GM12878 (cell line): ENCODE measurements at regions not wholly inside any gene's neighbourhood (a gene's known extent, or its start where the extent isn't known, plus 50 kb on each side); places are given as distances from the start of the nearest gene placed in this dataset.

Experiments
- ATAC-seq: fragments of 200-7000 bp; cut with Tn5 transposase; 3 replicates; pipeline ENCODE4 v1.9.1; 2020; ENCODE audit warnings: mild to moderate bottlenecking, moderate library complexity
- BruUV-seq: library from RNA; stranded (reverse); fragments of 400-500 nt; replicated peaks from 2 replicates; lab custom pipeline; 2021; lab: Mats Ljungman, UMichigan
- CTCF ChIA-PET: fragments of 300-600 bp; sonication (Branson Sonifier 250); formaldehyde crosslinking; extraction: SDS; loops from one replicate; lab custom pipeline; 2021; ENCODE audit warnings: inconsistent platforms; lab: Yijun Ruan, JAX
- POLR2A ChIA-PET: fragments of 350-600 bp; formaldehyde crosslinking; extraction: SDS; loops from one replicate; lab custom pipeline; 2021; ENCODE audit warnings: inconsistent platforms; lab: Charles Lee
- RAD21 ChIA-PET: fragments of 300-600 bp; sonication (Branson Sonifier 250); formaldehyde crosslinking; loops from one replicate; lab custom pipeline; 2023; ENCODE audit warnings: antibody characterized with exemption; ENCODE audit not compliant: unreplicated experiment; lab: Charles Lee
- SMC1A ChIA-PET: fragments of 300-600 bp; sonication (Branson Sonifier 250); formaldehyde crosslinking; loops from one replicate; lab custom pipeline; 2023; ENCODE audit not compliant: unreplicated experiment, uncharacterized antibody; lab: Charles Lee
- DNase-seq: peaks from one replicate; pipeline ENCODE4 v3.0.0-alpha.2; 2011; ENCODE audit warnings: low read depth, low spot score
- FAIRE-seq: peaks from 3 replicates; lab custom pipeline; 2011; peaks lifted over from hg19 to GRCh38; lab: Jason Lieb, UNC
- H2AFZ ChIP-seq: 2 replicates; pipeline ENCODE4 v1.6.0; 2011; ENCODE audit warnings: low read depth, low read length, control low read depth; ENCODE audit not compliant: control insufficient read depth
- H3K27ac ChIP-seq: 2 replicates; pipeline ENCODE4 v1.5.1; 2011; ENCODE audit warnings: control low read depth; ENCODE audit not compliant: control insufficient read depth, insufficient read depth
- H3K27me3 ChIP-seq, 2 experiments: replicated peaks in 1 of 2; 2 replicates each; pipeline versions ENCODE4 v1.6.0 to v1.6.1; 2011; ENCODE audit warnings: low read length in 1 of 2; ENCODE audit not compliant: control insufficient read depth in 2 of 2, insufficient read depth in 2 of 2
- H3K36me3 ChIP-seq, 2 experiments: 2 replicates each; pipeline ENCODE4 v1.5.1; 2011; ENCODE audit warnings: low read length in 1 of 2; ENCODE audit not compliant: control insufficient read depth in 2 of 2, insufficient read depth in 2 of 2
- H3K4me1 ChIP-seq: 2 replicates; pipeline ENCODE4 v1.6.1; 2011; ENCODE audit warnings: mild to moderate bottlenecking, low read length, moderate library complexity, mixed read lengths; ENCODE audit not compliant: control insufficient read depth, insufficient read depth
- H3K4me2 ChIP-seq: 2 replicates; pipeline ENCODE4 v1.6.0; 2011; ENCODE audit warnings: control low read depth; ENCODE audit not compliant: control insufficient read depth, insufficient read depth
- H3K4me3 ChIP-seq: fragments of 200-600 bp; sonication (generic); 2 replicates; pipeline ENCODE4 v1.5.1; 2016
- H3K79me2 ChIP-seq: 2 replicates; pipeline ENCODE4 v1.6.0; 2011; ENCODE audit warnings: low read length; ENCODE audit not compliant: control insufficient read depth, insufficient read depth
- H3K9ac ChIP-seq: 2 replicates; pipeline ENCODE4 v1.8.0; 2011; ENCODE audit warnings: low read length, control low read depth, mixed read lengths; ENCODE audit not compliant: control insufficient read depth, insufficient read depth
- H3K9me3 ChIP-seq: replicated peaks from 3 replicates; pipeline ENCODE4 v1.5.1; 2011; ENCODE audit warnings: mild to moderate bottlenecking, low read length; ENCODE audit not compliant: control insufficient read depth, insufficient read depth
- H4K20me1 ChIP-seq: 2 replicates; pipeline ENCODE4 v1.6.0; 2011; ENCODE audit not compliant: control insufficient read depth, insufficient read depth
- CBX3 ChIP-seq: fragments of 200-600 bp; sonication (generic); IDR thresholded peaks from 2 replicates; pipeline ENCODE4 v1.6.1; 2016; ENCODE audit warnings: low read depth, borderline replicate concordance
- GABPA ChIP-seq: IDR thresholded peaks from 2 replicates; pipeline ENCODE4 v1.6.1; 2014; ENCODE audit warnings: antibody characterized with exemption, low read depth, mild to moderate bottlenecking, inconsistent platforms
- KAT2A ChIP-seq: conservative IDR thresholded peaks from 2 replicates; pipeline ENCODE4 v1.6.1; 2011; ENCODE audit warnings: low read depth, low read length; ENCODE audit not compliant: control insufficient read depth
- KLF5 ChIP-seq: fragments of 450-650 bp; IDR thresholded peaks from 2 replicates; pipeline ENCODE4 v1.6.1; 2014; ENCODE audit warnings: mild to moderate bottlenecking; ENCODE audit not compliant: partially characterized antibody
- PBX3 ChIP-seq: IDR thresholded peaks from 2 replicates; pipeline ENCODE4 v1.6.1; 2011; ENCODE audit warnings: mild to moderate bottlenecking, low read depth, low read length, moderate library complexity; ENCODE audit not compliant: insufficient replicate concordance
- SMC3 ChIP-seq: IDR thresholded peaks from 2 replicates; pipeline ENCODE4 v1.6.1; 2011; ENCODE audit warnings: low read length, improper control_type of control experiment, borderline replicate concordance
- WGBS: methylation state at CpG from one replicate; pipeline ENCODE4 v1.1.6; 2016; ENCODE audit warnings: low lambda C conversion rate; ENCODE audit not compliant: insufficient replicate concordance, insufficient coverage; ENCODE audit errors: missing lambda C conversion rate; 5-methylcytosine and 5-hydroxymethylcytosine counted together
- in situ Hi-C: fragments of 300-500 bp; cut with MboI; formaldehyde crosslinking; loops from 9 replicates; pipeline ENCODE4 v1.14.3; 2018; ENCODE audit warnings: mixed read lengths
- intact Hi-C: fragments of 100-400 bp; cut with micrococcal nuclease; formaldehyde crosslinking; loops from one replicate; pipeline ENCODE4 v1.14.2; 2022; ENCODE audit not compliant: unreplicated experiment
- TF ChIP-seq, protein P1 (sequence below): IDR thresholded peaks from 2 replicates; pipeline ENCODE4 v1.6.1; 2011; ENCODE audit warnings: low read depth, low read length, improper control_type of control experiment, borderline replicate concordance
- TF ChIP-seq, protein P2 (sequence below): fragments of 450-650 bp; IDR thresholded peaks from 2 replicates; pipeline ENCODE4 v1.6.1; 2016; ENCODE audit warnings: mild to moderate bottlenecking, moderate library complexity, borderline replicate concordance
- TF ChIP-seq, protein P3 (sequence below): fragments of 450-650 bp; IDR thresholded peaks from 2 replicates; pipeline ENCODE4 v1.6.1; 2014; ENCODE audit warnings: mild to moderate bottlenecking

DNA sequence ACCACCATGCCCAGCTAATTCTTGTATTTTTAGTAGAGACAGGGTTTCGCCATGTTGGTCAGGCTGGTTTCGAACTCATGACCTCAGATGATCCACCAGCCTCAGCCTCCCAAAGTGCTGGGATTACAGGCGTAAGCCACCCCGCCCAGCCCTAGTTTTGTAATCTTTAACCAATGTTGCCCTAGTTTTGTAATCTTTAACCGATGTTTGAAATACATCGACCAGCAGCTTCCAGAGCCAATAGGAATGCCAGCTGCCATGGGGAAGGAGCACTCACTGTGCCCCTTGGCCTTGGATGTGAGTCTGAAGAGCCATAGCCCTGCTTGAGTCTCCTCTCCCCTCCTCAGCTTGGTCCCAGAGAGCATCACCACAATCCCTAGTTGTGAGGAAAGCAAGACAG, 209.3 kb upstream of the RGS6 start:
- BruUV-seq: no TSS peak
- ChIA-PET RAD21 (no interaction called here), SMC1A (interaction anchor here (1.7 to 1.8 kb wide), 2 partner anchors 11 to 398 kb away, joined by 4 to 6 read pairs; no protein-coding TSS in a partner anchor), CTCF (interaction anchor here (1.2 to 1.5 kb wide), 2 partner anchors 10 to 132 kb away, joined by 4 read pairs; no protein-coding TSS in a partner anchor), POLR2A (no interaction called here)
- FAIRE-seq (no peak), DNase-seq (no peak), ATAC-seq (no peak)
- H3K27me3 ChIP-seq: no peaks in the 10 kb centered on the region
- no peaks in the 10 kb centered on the region for H3K79me2 ChIP-seq
- no peak overlapping the region for H3K4me2 ChIP-seq
- H4K20me1 ChIP-seq: no peaks in the 10 kb centered on the region
- peaks cover 19 to 24% of the 10 kb centered on the region in 2 experiments for H3K36me3 ChIP-seq
- in situ Hi-C loops: no loop called here
- H3K9ac ChIP-seq: no peak overlapping the region
- no peaks in the 10 kb centered on the region for H3K4me1 ChIP-seq
- intact Hi-C loops: loop anchor here (10.0 kb wide), 1 partner anchor 132 kb away; no protein-coding TSS in a partner anchor
- no peak overlapping the region for H2AFZ ChIP-seq
- no peaks in the 10 kb centered on the region for H3K9me3 ChIP-seq
- WGBS: 98% methylated on average over 6 of the region's 6 CpGs
- no peak overlapping the region for H3K4me3 ChIP-seq
- no peak overlapping the region for H3K27ac ChIP-seq
- TF ChIP-seq PBX3 (no peak), SMC3 (no peak), KLF5 (no peak), GABPA (no peak), CBX3 (no peak), KAT2A (no peak)
- TF ChIP-seq, protein P1, sequence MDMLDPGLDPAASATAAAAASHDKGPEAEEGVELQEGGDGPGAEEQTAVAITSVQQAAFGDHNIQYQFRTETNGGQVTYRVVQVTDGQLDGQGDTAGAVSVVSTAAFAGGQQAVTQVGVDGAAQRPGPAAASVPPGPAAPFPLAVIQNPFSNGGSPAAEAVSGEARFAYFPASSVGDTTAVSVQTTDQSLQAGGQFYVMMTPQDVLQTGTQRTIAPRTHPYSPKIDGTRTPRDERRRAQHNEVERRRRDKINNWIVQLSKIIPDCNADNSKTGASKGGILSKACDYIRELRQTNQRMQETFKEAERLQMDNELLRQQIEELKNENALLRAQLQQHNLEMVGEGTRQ: no peak
- TF ChIP-seq, protein P2, sequence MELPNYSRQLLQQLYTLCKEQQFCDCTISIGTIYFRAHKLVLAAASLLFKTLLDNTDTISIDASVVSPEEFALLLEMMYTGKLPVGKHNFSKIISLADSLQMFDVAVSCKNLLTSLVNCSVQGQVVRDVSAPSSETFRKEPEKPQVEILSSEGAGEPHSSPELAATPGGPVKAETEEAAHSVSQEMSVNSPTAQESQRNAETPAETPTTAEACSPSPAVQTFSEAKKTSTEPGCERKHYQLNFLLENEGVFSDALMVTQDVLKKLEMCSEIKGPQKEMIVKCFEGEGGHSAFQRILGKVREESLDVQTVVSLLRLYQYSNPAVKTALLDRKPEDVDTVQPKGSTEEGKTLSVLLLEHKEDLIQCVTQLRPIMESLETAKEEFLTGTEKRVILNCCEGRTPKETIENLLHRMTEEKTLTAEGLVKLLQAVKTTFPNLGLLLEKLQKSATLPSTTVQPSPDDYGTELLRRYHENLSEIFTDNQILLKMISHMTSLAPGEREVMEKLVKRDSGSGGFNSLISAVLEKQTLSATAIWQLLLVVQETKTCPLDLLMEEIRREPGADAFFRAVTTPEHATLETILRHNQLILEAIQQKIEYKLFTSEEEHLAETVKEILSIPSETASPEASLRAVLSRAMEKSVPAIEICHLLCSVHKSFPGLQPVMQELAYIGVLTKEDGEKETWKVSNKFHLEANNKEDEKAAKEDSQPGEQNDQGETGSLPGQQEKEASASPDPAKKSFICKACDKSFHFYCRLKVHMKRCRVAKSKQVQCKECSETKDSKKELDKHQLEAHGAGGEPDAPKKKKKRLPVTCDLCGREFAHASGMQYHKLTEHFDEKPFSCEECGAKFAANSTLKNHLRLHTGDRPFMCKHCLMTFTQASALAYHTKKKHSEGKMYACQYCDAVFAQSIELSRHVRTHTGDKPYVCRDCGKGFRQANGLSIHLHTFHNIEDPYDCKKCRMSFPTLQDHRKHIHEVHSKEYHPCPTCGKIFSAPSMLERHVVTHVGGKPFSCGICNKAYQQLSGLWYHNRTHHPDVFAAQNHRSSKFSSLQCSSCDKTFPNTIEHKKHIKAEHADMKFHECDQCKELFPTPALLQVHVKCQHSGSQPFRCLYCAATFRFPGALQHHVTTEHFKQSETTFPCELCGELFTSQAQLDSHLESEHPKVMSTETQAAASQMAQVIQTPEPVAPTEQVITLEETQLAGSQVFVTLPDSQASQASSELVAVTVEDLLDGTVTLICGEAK: no peak
- TF ChIP-seq, protein P3, sequence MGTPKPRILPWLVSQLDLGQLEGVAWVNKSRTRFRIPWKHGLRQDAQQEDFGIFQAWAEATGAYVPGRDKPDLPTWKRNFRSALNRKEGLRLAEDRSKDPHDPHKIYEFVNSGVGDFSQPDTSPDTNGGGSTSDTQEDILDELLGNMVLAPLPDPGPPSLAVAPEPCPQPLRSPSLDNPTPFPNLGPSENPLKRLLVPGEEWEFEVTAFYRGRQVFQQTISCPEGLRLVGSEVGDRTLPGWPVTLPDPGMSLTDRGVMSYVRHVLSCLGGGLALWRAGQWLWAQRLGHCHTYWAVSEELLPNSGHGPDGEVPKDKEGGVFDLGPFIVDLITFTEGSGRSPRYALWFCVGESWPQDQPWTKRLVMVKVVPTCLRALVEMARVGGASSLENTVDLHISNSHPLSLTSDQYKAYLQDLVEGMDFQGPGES: no peak
- TF ChIP-seq, all 136 proteins: peak for 0
